Smooth muscle cell (in vitro differentiated cells): ENCODE measurements at regions not wholly inside any gene's neighbourhood (a gene's known extent, or its start where the extent isn't known, plus 50 kb on each side); places are given as distances from the start of the nearest gene placed in this dataset.

Experiments used
- DNase-seq: peaks from one replicate; lab custom pipeline; 2025; ENCODE audit not compliant: unreplicated experiment; lab: John Stamatoyannopoulos, UW
- H2AFZ ChIP-seq: fragments of 200-600 bp; sonication (generic); 2 replicates; pipeline ENCODE4 v1.6.0; 2016; ENCODE audit warnings: antibody characterized with exemption, low read depth, mild to moderate bottlenecking
- H3F3A ChIP-seq: fragments of 200-600 bp; sonication (generic); 2 replicates; pipeline ENCODE4 v1.6.0; 2017; ENCODE audit warnings: antibody characterized with exemption, low read depth
- H3K27ac ChIP-seq: fragments of 200-600 bp; sonication (generic); 2 replicates; pipeline ENCODE4 v1.5.1; 2016; ENCODE audit warnings: low read depth, mild to moderate bottlenecking
- H3K27me3 ChIP-seq: fragments of 200-600 bp; sonication (generic); 2 replicates; pipeline ENCODE4 v1.6.1; 2016; ENCODE audit warnings: low read depth, mild to moderate bottlenecking
- H3K36me3 ChIP-seq: fragments of 200-600 bp; sonication (generic); 2 replicates; pipeline ENCODE4 v1.5.1; 2016; ENCODE audit warnings: low read depth
- H3K4me1 ChIP-seq: fragments of 200-600 bp; sonication (generic); 2 replicates; pipeline ENCODE4 v1.5.1; 2016; ENCODE audit warnings: low read depth
- H3K4me2 ChIP-seq: fragments of 200-600 bp; sonication (generic); 2 replicates; pipeline ENCODE4 v1.6.0; 2016; ENCODE audit warnings: mild to moderate bottlenecking
- H3K4me3 ChIP-seq: fragments of 200-600 bp; sonication (generic); 2 replicates; pipeline ENCODE4 v1.5.1; 2016; ENCODE audit warnings: mild to moderate bottlenecking
- H3K79me2 ChIP-seq: fragments of 200-600 bp; sonication (generic); 2 replicates; pipeline ENCODE4 v1.6.0; 2016; ENCODE audit warnings: low read depth, mild to moderate bottlenecking
- H3K9ac ChIP-seq: fragments of 200-600 bp; sonication (generic); 2 replicates; pipeline ENCODE4 v1.6.0; 2016; ENCODE audit warnings: low read depth
- H3K9me3 ChIP-seq: fragments of 200-600 bp; sonication (generic); replicated peaks from 2 replicates; pipeline ENCODE4 v1.5.1; 2016; ENCODE audit warnings: low read depth
- H4K20me1 ChIP-seq: fragments of 200-600 bp; sonication (generic); 2 replicates; pipeline ENCODE4 v1.6.0; 2016; ENCODE audit warnings: low read depth
- CTCF ChIP-seq: fragments of 200-600 bp; sonication (generic); IDR thresholded peaks from 2 replicates; pipeline ENCODE4 v1.5.1; 2017; ENCODE audit warnings: borderline replicate concordance, mild to moderate bottlenecking, antibody characterized with exemption; ENCODE audit not compliant: insufficient read depth, poor library complexity, severe bottlenecking
- WGBS: methylation state at CpG from one replicate; pipeline ENCODE4 v1.1.7; 2016; ENCODE audit warnings: low lambda C conversion rate; 5-methylcytosine and 5-hydroxymethylcytosine counted together

DNA sequence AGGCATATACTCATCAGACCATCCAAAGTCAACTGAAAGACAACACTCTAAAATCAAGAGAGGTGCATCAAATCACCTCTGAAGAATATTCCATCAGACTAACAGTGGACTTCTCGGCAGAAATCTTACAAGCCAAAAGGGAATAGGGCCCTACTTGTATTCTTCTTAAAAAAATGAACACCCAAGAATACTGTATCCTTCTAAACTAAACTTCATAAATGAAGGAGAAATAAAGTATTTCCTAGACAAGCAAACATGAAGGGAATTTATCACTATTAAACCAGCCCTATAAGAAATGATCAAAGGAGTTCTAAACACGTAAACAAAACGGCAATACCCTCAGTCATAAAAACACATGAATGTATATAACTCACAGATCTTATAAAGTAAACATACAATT lies 141.2 kb downstream of the CXXC4 start:
- no peaks in the 10 kb centered on the region for H3K4me1 ChIP-seq
- H3K4me2 ChIP-seq, result no peak overlapping the region
- H2AFZ ChIP-seq, result no peak overlapping the region
- H3K27me3 ChIP-seq, result no peaks in the 10 kb centered on the region
- no peaks in the 10 kb centered on the region for H3F3A ChIP-seq
- H3K4me3 ChIP-seq, result no peak overlapping the region
- TF ChIP-seq CTCF, result no peak
- no peak for DNase-seq
- H4K20me1 ChIP-seq, result no peaks in the 10 kb centered on the region
- no peak overlapping the region for H3K9ac ChIP-seq
- no peak overlapping the region for H3K27ac ChIP-seq
- H3K9me3 ChIP-seq, result peaks cover 5% of the 10 kb centered on the region
- H3K36me3 ChIP-seq, result peaks cover 2% of the 10 kb centered on the region
- WGBS, result 83% methylated on average over 3 of the region's 3 CpGs
- H3K79me2 ChIP-seq, result no peaks in the 10 kb centered on the region

GRCh38 chr4:104352211-104352610 lies 142.5 kb downstream of the CXXC4 start:
- H2AFZ ChIP-seq, result no peak overlapping the region
- H3K9me3 ChIP-seq, result peaks cover 5% of the 10 kb centered on the region
- H3K27me3 ChIP-seq, result no peaks in the 10 kb centered on the region
- no peak overlapping the region for H3K4me3 ChIP-seq
- no peak overlapping the region for H3K27ac ChIP-seq
- H3K4me2 ChIP-seq, result no peak overlapping the region
- H3K4me1 ChIP-seq, result no peaks in the 10 kb centered on the region
- TF ChIP-seq CTCF, result no peak
- peaks cover 2% of the 10 kb centered on the region for H3K36me3 ChIP-seq
- H4K20me1 ChIP-seq, result no peaks in the 10 kb centered on the region
- no peak overlapping the region for H3K9ac ChIP-seq
- DNase-seq, result no peak
- H3K79me2 ChIP-seq, result no peaks in the 10 kb centered on the region
- 83% methylated on average over 2 of the region's 2 CpGs for WGBS
- H3F3A ChIP-seq, result no peaks in the 10 kb centered on the region

DNA sequence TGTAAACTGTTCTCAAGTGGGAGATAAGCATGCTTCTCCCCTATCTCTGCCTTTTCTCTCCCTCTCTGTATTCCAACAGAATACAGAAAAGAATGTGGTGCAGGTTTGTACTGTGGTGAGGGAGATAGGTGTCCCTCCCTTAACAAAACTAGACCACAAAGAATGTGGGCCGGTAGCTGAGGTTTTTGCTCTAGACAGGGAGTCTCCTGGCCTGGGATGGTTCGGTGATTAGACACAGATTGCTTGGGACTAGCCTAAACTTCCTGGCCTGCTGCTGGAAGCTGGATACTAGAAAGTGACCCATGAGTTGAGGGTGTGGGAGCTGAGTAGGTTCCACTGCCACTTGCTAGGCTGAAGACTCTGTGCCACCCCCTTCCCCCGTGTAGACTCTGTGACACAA lies 143.0 kb downstream of the CXXC4 start:
- 76% methylated on average over 3 of the region's 3 CpGs for WGBS

More for the DNA sequence above, 143.0 kb downstream of the CXXC4 start:
- DNase-seq, result no peak
- no peaks in the 10 kb centered on the region for H4K20me1 ChIP-seq
- H3K27me3 ChIP-seq, result no peaks in the 10 kb centered on the region
- no peaks in the 10 kb centered on the region for H3K4me1 ChIP-seq
- H3K4me3 ChIP-seq, result no peak overlapping the region
- no peak overlapping the region for H3K4me2 ChIP-seq
- H3K79me2 ChIP-seq, result no peaks in the 10 kb centered on the region
- no peak for TF ChIP-seq CTCF
- no peak overlapping the region for H3K9ac ChIP-seq
- no peak overlapping the region for H2AFZ ChIP-seq
- H3K9me3 ChIP-seq, result peaks cover 5% of the 10 kb centered on the region
- peaks cover 2% of the 10 kb centered on the region for H3K36me3 ChIP-seq
- H3F3A ChIP-seq, result no peaks in the 10 kb centered on the region
- H3K27ac ChIP-seq, result no peak overlapping the region
